GM12873 (cell line): ENCODE measurements at regions not wholly inside any gene's neighbourhood (a gene's known extent, or its start where the extent isn't known, plus 50 kb on each side); places are given as distances from the start of the nearest gene placed in this dataset.

ENCODE experiments used
- TF ChIP-seq, protein P1 (sequence below): IDR thresholded peaks from 2 replicates; pipeline ENCODE4 v1.5.1; 2012; ENCODE audit warnings: low read depth, mild to moderate bottlenecking, moderate library complexity, low read length, control low read depth; ENCODE audit not compliant: insufficient read depth; ENCODE audit errors: missing control alignments

DNA sequence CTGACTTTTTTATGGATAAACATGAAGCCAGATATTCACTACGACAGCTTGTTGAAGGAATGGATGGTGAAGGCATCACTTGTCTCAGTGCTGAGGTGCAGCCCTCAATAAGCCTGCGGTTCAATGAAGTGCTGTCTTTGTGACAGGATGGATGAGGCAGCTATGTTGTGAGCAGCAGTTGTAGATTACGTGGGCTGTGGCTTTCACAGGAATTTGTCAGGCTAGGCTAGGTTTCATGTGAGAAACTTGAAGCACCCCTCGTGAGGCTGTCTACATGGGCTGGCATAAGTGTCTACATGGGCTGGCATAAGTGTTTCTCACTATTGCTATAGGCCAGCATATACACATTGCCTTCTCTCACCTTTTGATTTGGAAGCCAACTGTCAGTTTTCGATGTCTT lies 1050.0 kb downstream of the ADGRL3 start:
- TF ChIP-seq, protein P1, sequence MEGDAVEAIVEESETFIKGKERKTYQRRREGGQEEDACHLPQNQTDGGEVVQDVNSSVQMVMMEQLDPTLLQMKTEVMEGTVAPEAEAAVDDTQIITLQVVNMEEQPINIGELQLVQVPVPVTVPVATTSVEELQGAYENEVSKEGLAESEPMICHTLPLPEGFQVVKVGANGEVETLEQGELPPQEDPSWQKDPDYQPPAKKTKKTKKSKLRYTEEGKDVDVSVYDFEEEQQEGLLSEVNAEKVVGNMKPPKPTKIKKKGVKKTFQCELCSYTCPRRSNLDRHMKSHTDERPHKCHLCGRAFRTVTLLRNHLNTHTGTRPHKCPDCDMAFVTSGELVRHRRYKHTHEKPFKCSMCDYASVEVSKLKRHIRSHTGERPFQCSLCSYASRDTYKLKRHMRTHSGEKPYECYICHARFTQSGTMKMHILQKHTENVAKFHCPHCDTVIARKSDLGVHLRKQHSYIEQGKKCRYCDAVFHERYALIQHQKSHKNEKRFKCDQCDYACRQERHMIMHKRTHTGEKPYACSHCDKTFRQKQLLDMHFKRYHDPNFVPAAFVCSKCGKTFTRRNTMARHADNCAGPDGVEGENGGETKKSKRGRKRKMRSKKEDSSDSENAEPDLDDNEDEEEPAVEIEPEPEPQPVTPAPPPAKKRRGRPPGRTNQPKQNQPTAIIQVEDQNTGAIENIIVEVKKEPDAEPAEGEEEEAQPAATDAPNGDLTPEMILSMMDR: no peak

DNA sequence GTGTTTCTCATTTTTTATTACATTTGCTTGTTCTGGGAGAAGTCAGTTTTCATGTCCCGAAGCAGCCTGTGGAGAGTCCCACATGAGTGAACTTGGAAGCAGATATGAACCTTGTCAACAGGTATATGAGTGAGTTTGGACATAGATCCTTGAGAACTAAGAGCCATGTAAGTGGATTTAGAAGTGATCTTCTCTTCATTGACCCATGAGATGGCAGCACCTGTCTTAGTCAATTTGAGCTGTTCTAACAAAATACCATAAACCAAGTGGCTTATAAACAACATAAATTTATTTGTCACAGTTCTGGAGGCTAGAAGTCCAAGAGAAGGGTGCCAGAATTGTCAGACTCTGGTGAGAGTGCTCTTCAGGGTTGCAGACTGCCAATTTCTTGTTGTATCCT lies 1043.8 kb downstream of the ADGRL3 start:
- TF ChIP-seq, protein P1: no peak

DNA sequence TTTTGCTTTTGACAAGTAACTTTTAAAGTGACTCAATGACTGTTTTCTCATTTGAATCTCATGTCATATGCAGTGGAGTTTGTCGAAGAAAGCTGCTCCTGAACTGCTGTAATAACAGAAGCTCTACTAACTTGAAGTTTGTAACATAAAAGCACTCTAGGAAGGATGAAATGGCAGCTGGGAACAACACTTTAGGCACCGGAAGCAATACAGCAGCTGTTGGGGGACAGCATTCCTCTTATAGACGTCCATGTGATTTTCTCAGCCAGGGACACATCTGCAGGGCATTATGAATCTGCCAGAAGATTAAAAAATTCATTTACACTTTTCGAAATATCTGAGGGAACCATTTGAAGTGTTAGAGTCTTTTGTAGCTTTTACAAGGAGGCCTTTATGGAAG lies 1035.8 kb downstream of the ADGRL3 start:
- TF ChIP-seq, protein P1: no peak

DNA sequence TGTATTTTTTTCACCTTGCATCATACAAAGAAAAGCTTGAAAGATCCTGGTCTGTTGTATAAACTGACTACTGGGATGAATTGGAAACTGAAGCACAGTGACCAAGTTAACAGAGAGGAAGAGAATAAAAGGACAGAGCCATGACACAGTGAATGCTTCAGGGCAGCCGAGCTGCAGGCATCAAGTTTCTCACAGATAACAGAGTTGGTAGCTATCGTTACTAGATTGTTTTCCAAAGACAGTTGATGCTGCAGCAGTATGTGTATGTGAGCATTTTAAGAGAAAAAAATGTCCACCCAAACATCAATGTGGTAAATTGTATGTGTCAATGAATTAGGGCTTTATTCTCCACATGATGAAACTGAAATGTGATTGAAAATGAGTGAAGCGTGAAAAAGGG lies 1032.7 kb downstream of the ADGRL3 start:
- TF ChIP-seq, protein P1: no peak

DNA sequence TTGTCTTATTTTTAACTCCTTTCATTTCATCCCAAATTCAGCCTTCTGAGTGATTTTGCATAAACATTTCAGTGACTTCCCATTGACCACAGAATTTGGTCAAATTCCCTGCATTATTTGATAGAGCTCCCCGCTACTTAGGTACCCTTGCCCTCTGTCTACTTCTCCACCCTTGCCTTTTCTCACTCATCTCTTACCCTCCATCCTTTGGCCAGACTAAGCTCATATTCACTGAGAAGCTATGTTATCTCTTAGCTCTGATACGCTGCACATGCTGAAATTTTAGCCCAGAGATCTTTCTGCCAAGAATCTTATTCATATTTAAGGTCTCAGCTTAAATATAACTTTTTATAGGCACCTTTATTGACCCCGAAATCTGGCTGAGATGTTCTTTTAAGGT lies 1031.9 kb downstream of the ADGRL3 start:
- TF ChIP-seq, protein P1: no peak

DNA sequence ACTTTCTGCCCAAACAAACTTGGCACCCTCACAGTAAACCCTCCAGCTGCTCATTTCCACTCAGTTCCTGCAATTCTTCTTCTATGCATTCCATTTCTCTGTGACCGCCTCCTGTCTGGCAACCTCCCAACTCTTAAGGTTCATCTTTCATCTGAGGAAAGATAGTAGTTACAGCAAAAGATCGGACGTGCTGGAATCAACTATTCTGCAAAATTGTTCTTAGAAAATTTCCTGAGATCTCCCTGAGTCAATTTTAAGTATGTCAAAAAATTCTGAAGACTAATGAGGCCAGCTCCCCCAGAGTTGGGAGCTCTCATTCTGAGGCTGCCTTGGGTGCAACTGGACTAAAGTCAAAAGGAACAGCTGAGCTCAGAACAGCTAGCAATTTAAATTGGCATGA lies 1026.0 kb downstream of the ADGRL3 start:
- TF ChIP-seq, protein P1: no peak

DNA sequence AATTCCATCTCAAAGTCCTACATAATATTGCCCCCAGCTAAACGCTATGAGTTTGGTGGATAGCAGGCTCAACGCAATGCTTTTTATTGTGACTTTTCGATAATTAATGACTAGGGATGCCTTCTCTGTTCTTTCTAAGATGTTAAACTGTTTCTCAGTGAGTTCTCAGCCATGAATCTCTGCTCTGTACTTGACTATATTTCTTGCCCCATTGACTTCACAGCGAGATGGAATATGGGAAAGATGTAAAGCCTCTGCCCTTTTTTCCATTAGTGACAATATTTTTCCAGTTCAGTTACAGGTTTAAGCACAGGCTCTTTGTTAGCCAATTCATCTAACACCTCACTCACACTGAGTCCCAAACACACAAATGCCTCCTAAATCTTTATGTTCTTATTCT lies 1022.0 kb downstream of the ADGRL3 start:
- TF ChIP-seq, protein P1: no peak
